PC-3 (cell line): ENCODE measurements at regions not wholly inside any gene's neighbourhood (a gene's known extent, or its start where the extent isn't known, plus 50 kb on each side); places are given as distances from the start of the nearest gene placed in this dataset.

ENCODE experiments used
- EZH2 ChIP-seq: fragments of 300-600 bp; sonication (generic); IDR thresholded peaks from one replicate; pipeline ENCODE4 v1.6.1; 2017; ENCODE audit warnings: antibody characterized with exemption, mild to moderate bottlenecking, low read length; ENCODE audit not compliant: unreplicated experiment
- TF ChIP-seq, protein P1 (sequence below): fragments of 300-600 bp; sonication (generic); conservative IDR thresholded peaks from 2 replicates; pipeline ENCODE4 v1.5.1; 2017; ENCODE audit warnings: antibody characterized with exemption, low read depth, mild to moderate bottlenecking, low read length

DNA sequence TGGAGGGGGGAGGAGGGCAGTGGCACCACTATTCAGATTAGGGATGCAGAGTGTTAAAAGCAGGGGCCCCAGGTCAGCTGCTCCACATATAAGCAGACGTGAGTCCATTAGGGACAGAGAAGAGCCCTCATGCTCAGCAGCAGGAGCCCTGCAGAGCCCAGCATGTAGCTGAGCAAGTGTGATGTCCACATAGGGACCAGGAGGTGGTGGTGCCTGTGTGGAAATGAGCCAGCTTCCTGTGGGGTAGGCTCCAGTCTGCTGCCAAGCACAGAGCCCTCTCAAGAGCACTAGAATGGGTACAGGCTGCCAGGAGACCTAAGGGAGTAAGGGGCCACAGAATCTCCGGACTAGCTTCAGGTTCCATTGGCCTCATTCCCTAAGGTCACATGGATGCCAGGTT lies 57.9 kb upstream of the MLN start:
- TF ChIP-seq, protein P1, sequence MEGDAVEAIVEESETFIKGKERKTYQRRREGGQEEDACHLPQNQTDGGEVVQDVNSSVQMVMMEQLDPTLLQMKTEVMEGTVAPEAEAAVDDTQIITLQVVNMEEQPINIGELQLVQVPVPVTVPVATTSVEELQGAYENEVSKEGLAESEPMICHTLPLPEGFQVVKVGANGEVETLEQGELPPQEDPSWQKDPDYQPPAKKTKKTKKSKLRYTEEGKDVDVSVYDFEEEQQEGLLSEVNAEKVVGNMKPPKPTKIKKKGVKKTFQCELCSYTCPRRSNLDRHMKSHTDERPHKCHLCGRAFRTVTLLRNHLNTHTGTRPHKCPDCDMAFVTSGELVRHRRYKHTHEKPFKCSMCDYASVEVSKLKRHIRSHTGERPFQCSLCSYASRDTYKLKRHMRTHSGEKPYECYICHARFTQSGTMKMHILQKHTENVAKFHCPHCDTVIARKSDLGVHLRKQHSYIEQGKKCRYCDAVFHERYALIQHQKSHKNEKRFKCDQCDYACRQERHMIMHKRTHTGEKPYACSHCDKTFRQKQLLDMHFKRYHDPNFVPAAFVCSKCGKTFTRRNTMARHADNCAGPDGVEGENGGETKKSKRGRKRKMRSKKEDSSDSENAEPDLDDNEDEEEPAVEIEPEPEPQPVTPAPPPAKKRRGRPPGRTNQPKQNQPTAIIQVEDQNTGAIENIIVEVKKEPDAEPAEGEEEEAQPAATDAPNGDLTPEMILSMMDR: no peak
- TF ChIP-seq EZH2: no peak
